ENCODE measurements at regions not wholly inside any gene's neighbourhood (a gene's known extent, or its start where the extent isn't known, plus 50 kb on each side); places are given as distances from the start of the nearest gene placed in this dataset.

DNA sequence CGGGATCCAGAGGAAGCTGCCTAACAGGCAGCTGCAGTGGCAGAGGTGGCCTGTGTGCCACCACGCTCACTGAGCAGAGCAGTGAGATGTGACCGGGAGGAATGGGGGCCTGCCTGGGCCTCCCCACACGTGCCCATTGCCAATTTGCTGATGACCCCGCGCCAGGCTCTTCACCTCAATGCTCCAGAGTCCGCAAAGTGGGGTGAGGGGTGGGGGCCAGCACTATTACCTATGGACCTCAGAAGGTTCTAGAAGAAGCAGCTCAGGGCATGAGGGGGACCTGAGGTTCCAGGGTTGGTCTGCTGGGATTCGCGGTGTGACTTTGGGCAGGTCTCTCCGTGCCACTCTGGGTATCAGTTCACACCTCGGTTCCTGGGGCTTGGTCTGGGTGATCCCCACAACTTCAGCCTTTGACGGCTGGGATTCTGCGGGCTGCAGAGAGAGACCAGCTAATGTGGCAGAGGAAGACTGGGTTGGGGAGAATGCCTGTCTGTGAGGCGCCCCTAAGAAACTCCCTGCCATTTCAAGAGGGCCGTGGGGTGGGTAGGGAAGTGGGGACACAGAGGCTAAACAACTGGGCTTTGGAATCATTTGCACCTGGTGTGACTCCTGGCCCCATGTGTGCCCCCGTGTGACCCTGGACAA, 231.0 kb upstream of the MVB12B start:
- no peak for DNase-seq

DNA sequence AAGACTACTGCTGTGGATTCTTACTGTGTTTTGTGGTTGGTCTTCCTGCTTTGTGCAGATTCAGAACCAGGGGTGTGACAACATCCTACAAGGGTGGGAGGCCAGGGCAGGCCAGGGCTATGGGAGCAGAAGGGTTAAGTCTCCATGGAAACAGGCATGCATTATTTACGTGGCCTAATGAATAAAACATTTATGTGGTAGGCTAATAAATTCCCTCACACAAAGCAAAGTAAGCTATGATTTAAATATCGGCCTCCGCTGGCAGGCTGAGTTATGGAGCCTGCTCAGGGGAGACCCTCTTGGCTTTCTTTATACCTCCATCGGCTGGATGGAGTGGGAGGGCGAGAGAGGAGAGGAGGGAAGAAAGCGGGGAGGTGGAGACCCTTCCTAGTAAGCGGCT, 230.3 kb upstream of the MVB12B start:
- DNase-seq = no peak

DNA sequence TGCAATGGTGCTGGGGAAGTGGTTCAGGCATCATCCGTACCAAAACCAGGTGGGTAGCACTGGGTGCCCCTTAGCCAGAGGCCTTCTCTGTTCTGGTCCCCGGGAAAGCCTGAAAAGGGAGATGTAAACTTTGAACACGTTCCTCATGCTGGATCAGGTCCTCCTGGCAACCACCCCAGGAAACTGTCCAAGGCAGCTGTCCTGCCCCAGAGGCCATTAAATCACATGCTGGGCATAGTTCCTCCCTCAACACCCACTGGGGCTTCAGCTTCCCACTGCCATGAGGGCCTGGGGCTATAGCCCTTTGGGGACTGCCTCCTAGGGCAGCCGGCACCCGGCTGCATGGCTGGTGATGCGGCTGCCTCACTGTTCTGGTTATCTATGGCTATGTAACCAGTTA, 228.9 kb upstream of the MVB12B start:
- no peak for DNase-seq

DNA sequence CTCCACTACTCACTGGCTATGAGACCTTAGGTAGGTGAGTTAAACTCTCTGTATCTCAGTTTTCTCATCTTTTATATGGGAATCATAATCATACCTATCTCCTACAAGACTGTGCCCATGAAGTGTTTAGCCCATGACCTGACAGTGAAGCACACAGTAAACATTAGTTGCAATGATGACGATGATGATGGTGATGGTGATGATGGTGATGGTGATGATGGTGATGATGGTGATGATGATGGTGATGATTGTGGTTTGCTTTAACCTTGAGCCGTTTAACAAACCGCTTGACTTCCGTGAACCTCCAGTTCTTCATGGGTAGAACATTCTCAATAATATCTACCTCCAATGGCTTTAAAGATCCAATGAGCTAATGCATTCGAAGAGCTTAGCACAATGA, 220.2 kb upstream of the MVB12B start:
- DNase-seq = no peak

DNA sequence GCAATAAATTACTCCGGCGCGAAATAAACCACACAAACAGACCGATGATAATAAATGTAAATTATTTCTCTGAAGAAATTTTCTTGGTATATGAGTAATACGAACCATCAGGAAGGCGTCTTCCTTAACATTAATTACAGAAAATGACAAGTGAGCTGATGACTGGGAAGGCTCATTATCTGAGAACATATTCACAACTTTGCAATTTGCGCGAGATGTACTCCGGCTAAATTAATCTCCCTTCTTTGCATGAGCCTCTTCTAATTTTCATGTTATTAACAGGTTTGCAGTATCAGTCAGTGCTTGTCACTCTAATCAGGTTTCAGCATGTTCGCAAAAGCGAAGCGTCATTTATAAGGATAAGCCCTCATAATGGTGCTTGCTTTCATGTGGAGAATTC, 218.9 kb upstream of the MVB12B start:
- DNase-seq = no peak

DNA sequence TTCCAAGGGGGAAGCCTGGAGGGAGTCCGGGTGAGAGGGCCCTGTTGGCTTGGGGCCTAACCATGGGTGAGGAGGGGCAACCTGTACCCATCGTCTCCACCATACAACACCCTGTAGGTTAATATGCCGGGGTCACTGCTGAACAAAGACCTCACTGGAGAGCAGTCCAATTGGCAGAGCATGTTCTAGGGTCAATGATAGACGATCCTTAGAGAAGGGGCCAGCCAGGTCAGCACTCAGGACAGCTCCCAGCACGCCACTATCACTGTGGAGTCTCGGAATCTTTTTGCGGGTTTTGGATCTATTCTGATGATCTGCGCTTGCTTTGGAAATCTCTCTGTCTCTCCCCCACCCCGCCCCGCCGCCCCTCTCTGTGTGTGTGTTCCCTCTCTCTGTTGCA, 218.4 kb upstream of the MVB12B start:
- DNase-seq = no peak

DNA sequence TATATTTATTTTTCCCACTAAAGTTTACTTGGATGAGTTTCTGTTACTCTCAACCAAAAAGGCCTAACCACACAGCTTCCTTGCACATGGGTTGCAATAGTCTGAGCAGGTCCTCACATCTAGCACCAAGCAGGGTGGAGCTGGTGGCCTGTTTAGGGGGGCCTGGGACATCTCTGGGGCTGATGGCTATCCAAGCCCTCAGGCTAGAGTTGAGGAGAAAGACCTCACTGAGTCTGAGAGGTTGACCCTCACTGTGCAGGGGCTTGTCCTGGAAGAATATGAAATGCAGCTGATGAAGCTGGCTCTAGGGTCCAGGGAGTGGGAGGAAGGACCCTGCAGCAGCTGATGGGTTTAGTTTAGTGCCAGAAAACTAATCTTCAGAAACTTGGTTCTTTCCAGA, 217.1 kb upstream of the MVB12B start:
- DNase-seq = no peak

DNA sequence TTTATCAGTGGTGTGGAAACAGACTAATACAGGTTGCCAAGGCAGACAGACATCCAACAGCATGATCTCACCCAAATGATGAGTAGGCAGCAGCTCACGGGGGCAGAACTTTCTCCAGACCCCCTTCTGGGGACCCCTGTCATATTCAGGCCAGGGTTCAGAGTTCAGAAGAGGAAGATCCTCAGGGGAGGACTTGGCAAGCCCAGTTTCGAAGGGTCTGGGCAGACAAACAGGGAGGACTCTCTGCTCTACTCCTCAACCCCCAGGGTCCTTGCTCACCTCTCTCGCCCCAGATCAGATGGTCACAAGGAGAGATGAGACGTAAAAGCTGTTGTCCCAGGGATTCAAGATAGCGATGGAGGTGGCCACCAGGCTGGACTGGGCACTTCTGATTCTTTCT, 215.1 kb upstream of the MVB12B start:
- DNase-seq = no peak

DNA sequence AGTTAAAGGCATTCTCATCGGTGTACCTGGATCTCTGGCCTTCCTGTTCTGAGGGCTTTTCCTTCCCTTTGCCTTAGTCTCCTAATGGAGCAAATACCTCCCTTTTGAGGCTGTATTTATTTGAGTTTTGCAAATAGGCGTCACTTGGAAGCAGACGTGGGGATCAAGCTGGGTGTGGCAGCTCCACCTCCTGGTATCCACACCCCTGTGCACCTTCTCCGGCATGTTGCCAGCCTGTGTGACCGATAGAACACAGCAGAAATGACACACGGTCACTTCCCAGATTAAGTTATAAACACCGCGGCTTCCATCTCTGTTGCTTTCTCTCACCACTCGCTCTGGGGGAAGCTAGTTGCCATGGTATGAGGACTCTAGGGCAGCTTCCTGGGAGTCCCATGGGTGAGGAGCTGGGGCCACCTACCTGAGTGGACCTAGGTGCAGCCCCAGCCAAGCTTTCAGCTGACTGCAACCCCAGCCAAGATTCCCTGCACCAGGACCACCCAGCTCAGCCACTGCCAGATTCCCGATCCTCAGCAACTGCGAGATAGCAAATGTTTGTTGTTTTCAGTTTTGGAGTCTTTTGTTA, 214.4 kb upstream of the MVB12B start:
- DNase-seq = no peak

DNA sequence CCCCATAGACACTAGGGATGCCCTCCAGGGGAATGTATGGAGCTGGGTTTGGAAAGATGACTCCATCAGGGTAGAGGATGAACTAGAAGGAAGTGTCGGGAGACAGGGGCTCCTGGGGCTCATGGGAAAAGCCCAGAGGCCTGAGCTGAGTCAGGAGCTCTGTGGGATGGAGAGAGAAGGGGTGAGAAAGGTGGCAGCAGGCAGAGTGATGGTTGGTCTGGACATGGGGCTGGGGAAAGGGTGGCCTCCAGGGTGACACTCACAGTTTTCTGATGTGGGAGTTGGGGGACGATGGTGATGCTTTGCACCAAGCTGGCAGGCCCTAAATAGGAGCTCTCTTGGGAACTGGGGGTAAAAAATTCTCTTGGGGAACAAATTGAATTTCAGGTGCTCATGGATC, 213.5 kb upstream of the MVB12B start:
- no peak for DNase-seq

DNA sequence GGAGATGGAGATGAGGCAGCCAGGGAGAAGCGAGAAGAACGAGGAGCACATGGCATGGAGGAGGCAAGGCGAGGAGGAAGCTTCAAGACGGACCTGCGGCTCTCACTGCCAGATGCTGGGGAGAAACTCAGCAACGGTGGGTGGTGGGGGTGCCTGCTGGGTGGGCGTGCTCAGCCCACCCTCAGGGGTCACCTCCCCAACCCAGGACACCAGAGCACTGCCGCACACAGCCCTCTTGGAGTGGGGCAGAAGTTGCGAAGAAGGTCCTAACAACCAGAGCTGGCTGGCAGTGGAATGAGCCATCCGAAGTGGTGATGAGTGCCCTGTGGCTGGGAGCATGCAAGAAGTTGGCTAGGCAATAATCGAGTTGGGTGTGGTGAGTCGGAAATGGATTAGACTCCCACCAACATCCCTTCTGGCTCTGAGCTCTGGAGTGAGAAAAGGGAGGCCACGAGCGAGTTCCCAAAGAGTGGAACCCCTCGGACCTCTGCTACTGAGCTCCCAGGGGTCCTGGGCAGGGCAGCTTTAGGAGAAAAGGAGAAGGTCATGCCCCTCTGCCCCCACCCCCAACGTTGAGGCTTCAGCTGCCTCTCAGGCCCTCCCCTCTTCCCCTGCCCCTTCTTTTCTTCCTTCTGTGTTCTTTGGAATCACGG, 212.7 kb upstream of the MVB12B start:
- no peak for DNase-seq

DNA sequence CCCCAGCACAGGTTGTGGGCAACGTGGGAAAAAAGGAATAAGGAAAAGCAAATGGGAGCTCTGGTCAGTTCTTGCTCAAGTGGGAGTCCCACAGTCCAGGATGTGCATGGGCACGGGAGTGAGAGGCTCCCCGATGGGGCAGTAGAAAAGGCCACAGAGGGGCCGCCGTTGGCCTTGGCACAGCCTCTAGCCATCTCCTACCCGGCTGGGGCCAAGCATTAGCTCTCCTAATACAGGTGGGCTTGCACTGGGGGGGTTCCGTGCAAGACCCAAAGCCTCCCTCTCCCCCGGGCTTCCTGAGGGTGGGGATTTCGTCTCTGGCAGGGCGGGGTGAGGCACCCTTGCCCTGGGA, 212.2 kb upstream of the MVB12B start:
- DNase-seq = no peak

DNA sequence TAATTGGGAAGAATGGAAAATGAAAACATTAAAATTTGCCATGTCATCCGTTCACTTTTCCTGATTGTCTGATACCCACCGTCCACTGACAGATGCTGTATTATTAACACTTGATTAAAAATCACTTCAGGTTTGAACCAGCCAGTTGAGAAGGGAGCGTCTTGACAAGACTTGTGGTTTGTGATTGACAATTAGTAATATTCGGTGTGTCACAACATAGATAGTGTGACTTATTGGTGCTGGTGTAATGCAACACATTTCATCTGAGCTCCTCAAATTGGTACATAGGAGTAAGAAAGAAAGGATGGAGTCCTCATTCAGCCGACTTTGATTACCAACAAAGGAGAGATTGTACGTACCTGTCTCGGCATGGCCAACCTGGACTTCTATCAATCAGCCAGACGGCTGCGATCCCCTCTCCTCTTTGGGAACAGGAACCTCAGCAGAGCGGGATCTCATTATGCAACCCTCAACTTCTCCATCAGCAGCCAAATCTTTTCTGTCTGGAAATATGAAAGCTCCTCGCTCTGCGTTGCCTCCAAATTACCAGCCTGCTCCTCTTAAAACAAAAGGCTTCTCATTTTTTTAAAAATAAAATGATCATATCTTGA, 211.7 kb upstream of the MVB12B start:
- DNase-seq = peak; percentile 43

DNA sequence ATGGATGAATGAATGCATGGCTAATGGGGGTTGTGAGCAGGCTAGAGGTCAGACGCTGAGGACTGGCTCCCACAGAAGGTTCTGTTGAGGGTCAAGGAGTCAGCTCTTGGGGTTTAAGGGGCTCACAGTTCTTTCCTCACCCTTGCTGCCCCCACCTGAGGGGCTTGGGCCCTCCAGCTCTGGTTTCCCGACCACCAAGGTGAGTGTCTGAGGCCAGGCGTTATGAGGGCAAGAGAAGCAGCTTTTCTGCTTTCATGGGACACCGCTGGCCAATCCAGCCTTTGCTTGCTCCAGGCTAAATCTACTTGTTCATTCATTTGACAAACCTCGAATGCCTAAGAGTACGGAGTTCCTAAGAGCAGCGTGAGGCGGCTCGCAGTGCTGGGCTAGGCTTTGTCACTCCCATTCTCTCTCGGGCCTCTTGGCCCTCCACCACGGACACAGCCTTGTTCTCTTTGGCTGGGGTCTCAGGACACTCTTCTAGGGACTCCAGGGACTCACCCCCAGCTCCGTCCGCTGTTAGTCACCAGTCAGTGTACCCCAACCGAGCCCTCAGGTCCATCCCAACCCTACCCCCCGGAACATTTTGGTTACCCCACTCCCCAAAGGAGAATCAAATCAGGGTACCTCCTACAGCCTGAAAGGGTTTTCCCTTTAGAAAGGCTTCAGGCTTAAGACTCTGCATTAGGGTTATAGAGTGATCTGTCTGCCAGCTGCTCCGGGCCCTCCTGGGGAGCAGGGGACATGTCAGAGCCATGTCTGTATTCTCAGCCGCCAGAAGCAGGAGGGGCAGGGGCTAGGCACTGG, 210.1 kb upstream of the MVB12B start:
- peak; percentile 68 for DNase-seq

DNA sequence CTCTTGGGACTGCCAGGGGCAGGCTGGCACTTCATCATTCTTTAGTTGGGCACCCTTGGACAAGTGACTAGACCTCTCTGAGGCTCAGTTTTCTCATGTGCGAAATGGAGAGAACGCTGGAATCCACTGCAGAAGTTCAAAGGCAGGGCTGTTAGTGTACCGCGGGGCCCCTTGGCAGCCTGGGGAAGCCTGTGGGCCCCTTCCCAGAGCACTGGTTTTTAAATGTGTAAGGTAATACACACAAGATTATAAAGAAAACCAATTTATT, 209.5 kb upstream of the MVB12B start:
- no peak for DNase-seq

DNA sequence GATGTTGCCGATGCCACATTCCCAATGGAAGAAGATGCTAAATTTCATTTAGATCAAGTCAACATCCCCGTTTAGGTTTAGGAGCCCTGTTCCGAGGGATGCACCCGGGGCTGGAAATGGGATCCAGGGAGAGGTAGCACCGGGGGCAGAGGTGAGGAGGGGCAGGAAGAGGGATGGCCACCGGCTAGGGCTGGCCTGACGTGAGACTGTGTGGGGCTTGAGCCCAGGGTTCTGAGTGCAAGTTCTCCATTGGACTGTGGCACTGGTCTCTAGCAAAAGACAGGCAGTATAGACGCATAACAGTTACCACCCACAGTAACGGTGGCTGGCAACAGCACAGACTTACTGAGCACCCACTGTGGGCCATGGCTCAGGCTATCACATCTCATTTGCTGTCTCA, 209.0 kb upstream of the MVB12B start:
- DNase-seq = no peak

DNA sequence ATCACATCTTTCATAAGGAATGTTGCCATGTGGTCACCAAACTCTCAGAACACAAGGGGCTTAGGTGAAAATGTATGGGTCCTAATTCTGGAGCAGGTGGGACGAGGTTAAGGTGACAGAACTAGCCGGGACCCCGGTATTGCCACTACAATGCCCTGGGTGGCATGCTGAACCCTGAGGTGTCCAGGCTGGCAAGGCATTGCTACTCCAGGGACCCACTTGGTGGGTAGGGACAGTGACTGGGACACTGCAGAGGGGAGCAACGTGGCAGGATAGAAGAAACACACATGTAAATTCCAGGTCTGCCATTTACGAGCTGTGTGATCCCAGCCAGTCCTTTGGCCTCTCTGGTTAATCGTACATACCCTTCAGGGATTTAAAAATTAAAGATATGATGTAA, 206.9 kb upstream of the MVB12B start:
- no peak for DNase-seq

DNA sequence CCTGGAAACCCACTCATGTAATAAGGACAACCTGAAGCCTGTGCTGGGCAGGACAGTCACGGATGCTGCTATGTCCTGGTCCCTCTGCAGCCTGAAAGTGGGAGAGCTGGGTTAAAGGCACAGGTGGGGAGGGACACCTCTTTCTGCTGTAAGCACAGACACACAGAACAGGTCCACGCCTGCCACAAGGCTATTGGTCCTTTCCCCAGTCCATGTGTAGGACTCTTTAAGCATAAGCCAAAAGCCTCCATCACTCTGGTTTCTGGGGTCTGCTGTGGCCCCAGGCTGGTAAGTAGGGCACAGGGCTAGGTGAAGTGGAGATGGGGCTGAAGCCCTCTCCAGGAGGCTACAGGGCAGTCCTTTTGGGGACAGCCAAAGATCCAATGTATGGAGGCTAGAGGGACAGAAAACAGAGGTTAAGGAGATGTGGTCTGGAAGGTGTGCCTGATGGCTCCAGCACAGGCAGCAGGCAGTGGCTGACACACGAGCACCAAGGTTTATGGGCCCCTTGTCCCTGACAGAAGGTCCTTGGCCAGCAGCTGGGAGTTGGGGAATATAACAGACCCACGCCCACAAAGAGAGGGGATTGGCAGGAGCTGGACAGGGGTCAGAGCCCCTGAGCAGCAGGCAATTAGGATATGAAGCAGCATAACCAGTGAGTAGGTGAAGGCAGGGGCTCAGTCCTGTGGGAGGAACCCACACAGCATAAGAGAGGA, 203.6 kb upstream of the MVB12B start:
- no peak for DNase-seq

DNA sequence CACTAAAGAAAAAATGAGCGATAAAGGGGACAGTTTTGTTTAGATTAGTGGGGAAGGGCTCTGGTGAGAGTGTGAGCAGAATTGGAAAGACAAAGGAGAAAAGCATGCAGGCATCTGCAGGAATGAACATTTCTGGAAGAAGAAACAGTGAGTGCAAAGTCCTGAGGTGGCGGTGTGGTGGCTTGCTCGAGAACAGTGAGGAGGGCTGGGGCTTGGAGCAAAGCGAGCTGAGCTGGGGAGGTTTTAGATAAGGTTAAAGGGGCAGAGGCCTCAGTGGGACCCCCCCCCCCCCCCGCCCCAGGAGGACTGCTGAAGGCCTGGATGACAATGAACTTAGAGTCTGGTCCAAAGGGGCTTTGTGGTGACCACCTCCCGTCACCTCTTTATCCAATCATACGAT, 202.7 kb upstream of the MVB12B start:
- no peak for DNase-seq

DNA sequence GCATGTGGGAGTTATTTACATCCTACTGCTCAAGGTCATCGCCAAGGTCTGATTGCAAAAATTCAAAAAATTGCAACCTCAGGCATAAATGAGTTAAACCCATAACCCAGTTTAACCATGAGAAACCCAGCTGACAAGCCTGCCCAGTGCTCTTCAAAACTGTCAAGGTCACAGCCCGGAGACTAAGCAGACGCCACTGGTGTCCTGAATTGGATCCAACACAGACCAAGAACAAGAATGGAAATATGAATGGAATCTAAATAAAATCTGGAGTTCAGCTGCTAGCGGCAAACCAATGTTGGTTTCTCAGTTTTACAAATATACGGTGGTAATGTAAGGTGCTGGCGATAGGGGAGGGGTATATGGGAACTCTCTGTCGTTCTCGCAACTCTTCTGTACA, 201.5 kb upstream of the MVB12B start:
- no peak for DNase-seq

DNA sequence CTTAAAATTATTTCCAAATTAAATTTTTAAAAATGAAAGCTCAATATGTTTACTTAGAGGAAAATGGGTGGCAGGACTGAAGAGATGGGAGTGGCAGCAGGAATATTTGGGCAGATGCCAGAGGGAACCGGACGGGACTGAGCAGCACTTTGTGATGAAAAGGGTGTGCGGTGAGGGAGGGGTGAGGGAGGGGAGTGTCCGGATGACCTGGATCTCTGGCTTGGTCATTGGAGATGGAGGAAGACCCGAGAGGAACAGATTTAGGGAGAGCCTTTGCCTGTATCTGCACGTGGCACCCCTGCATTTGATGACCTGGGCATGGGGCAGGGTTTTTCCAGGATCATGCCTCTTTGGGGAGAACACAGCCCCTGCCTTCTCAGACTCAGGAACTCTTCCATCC, 201.1 kb upstream of the MVB12B start:
- DNase-seq = no peak

DNA sequence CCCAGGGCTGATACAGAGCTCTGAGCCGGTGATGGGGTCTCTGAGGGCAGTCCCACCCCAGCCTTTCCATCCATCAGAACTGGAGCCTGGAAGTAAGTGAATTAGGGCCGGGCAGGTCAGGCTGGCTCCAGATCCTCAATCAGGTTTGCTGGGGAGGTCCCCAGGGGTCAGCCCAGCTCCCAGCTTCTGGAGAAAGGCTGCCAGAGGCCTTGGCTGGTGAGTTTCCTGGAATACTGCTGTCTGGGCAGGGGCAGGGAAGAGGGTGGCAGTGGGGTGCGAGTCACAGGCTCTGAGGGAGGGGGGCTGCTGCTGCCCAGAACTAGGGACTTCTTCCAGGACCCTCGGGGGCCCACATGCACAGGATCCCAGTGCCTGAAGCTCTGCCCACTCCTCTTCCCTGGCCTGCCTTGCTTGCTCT, 200.6 kb upstream of the MVB12B start:
- DNase-seq = no peak

DNA sequence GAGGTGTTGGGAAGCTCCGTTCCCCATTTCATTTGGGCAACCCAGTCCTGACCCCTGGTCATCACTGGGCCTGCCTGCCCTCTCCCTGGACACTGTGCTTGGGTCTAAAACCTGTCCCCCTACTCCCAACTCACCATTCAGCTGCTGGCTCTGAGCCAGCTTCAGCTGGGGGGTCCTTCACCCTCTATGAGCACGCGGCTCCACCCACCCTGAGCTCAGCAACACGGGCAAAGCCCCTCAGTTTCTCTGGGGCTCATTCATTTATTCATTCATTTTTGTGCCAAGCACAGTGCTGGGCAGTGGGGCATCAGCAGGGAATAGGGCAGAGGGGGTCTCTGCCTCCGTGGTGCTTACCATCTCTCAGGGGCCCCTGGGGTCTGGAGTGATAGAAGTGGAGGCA, 199.8 kb upstream of the MVB12B start:
- no peak for DNase-seq
